22Rv1 (cell line): ENCODE measurements at regions not wholly inside any gene's neighbourhood (a gene's known extent, or its start where the extent isn't known, plus 50 kb on each side); places are given as distances from the start of the nearest gene placed in this dataset.

ENCODE experiments used
- CTCF ChIP-seq: fragments of 450-650 bp; IDR thresholded peaks from 2 replicates; pipeline ENCODE4 v1.5.1; 2017; ENCODE audit warnings: mild to moderate bottlenecking
- ZFX ChIP-seq: fragments of 450-650 bp; IDR thresholded peaks from 2 replicates; pipeline ENCODE4 v1.6.1; 2017; ENCODE audit warnings: antibody characterized with exemption, borderline replicate concordance

DNA sequence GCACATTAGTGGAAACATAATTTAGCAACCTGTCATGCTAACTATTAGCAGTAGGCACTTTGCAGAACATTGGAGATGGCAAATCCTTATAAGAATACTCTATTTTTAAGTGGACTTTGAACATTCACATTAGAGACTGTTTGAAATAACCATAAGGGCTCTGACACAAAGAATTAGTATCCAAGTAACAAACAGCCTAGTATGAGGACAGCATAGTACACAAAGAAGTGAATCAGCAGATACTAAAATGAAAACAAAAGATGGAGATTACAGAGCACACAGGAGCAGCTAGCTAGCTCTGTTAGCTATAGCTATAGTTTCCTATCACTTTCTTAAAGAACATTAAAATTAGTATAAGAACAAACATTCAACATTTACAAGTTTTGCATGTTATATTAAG, 256.3 kb upstream of the SPOPL start:
- TF ChIP-seq CTCF (no peak), ZFX (no peak)
